Mesendoderm (in vitro differentiated cells): ENCODE measurements at regions not wholly inside any gene's neighbourhood (a gene's known extent, or its start where the extent isn't known, plus 50 kb on each side); places are given as distances from the start of the nearest gene placed in this dataset.

Source experiments
- DNase-seq: peaks from one replicate; pipeline ENCODE4 v3.0.0; 2013
- H2AK5ac ChIP-seq: 2 replicates; pipeline ENCODE4 v1.6.1; 2013; ENCODE audit warnings: low read length, inconsistent platforms
- H2BK120ac ChIP-seq: 2 replicates; pipeline ENCODE4 v1.6.1; 2013; ENCODE audit warnings: low read depth, mild to moderate bottlenecking, low read length, moderate library complexity, mixed read lengths
- H2BK15ac ChIP-seq: replicated peaks from 2 replicates; pipeline ENCODE4 v1.6.1; 2013; ENCODE audit warnings: low read depth, mild to moderate bottlenecking, moderate library complexity
- H2BK5ac ChIP-seq: 2 replicates; pipeline ENCODE4 v1.6.1; 2013; ENCODE audit warnings: low read length, inconsistent platforms
- H3K18ac ChIP-seq: 2 replicates; pipeline ENCODE4 v1.6.1; 2013; ENCODE audit warnings: mild to moderate bottlenecking, low read length, mixed read lengths
- H3K23ac ChIP-seq: one replicate; pipeline ENCODE4 v1.6.1; 2013; ENCODE audit warnings: low read length
- H3K27ac ChIP-seq: 2 replicates; pipeline ENCODE4 v1.5.1; 2013; ENCODE audit warnings: low read depth, mild to moderate bottlenecking, inconsistent platforms, low read length, moderate library complexity
- H3K27me3 ChIP-seq: 2 replicates; pipeline ENCODE4 v1.6.1; 2013; ENCODE audit warnings: low read length, control low read depth, mild to moderate bottlenecking, inconsistent platforms; ENCODE audit not compliant: insufficient read depth, poor library complexity
- H3K36me3 ChIP-seq: 2 replicates; pipeline ENCODE4 v1.6.1; 2013; ENCODE audit warnings: low read length, inconsistent platforms; ENCODE audit not compliant: control insufficient read depth, insufficient read depth
- H3K4ac ChIP-seq: one replicate; pipeline ENCODE4 v1.6.1; 2013; ENCODE audit warnings: low read depth, mild to moderate bottlenecking, low read length, moderate library complexity
- H3K4me1 ChIP-seq: 2 replicates; pipeline ENCODE4 v1.6.1; 2013; ENCODE audit warnings: low read depth, low read length, inconsistent platforms; ENCODE audit not compliant: control insufficient read depth
- H3K4me2 ChIP-seq: 2 replicates; pipeline ENCODE4 v1.6.1; 2013; ENCODE audit warnings: low read length
- H3K4me3 ChIP-seq: 2 replicates; pipeline ENCODE4 v1.5.1; 2013; ENCODE audit warnings: mild to moderate bottlenecking, low read length
- H3K56ac ChIP-seq: one replicate; pipeline ENCODE4 v1.6.1; 2013; ENCODE audit warnings: low read length
- H3K79me1 ChIP-seq: 2 replicates; pipeline ENCODE4 v1.6.1; 2013; ENCODE audit warnings: low read length, inconsistent platforms
- H3K79me2 ChIP-seq: 2 replicates; pipeline ENCODE4 v1.6.1; 2013; ENCODE audit warnings: mild to moderate bottlenecking, low read length; ENCODE audit not compliant: control insufficient read depth, insufficient read depth
- H3K9ac ChIP-seq: 2 replicates; pipeline ENCODE4 v1.6.1; 2013; ENCODE audit warnings: low read length, inconsistent platforms
- H4K5ac ChIP-seq: one replicate; pipeline ENCODE4 v1.6.1; 2013; ENCODE audit warnings: low read length
- H4K8ac ChIP-seq: one replicate; pipeline ENCODE4 v1.6.1; 2013; ENCODE audit warnings: low read depth, mild to moderate bottlenecking, control low read depth, low read length, moderate library complexity
- WGBS: extraction: QIAGEN DNeasy Blood & Tissue Kit; methylation state at CpG from one replicate; pipeline ENCODE4 v1.1.7; 2013; ENCODE audit warnings: low lambda C conversion rate, missing lambda C conversion rate; ENCODE audit not compliant: insufficient coverage; ENCODE audit errors: extremely low coverage; 5-methylcytosine and 5-hydroxymethylcytosine counted together

GRCh38 chr4:186931519-186931918, 207.9 kb upstream of the FAT1 start:
- Histone ChIP-seq H3K4me3 (no peak overlapping the region), H3K36me3 (no peaks in the 10 kb centered on the region), H3K23ac (no peak overlapping the region), H3K56ac (no peak overlapping the region), H4K5ac (no peak overlapping the region), H2AK5ac (no peak overlapping the region), H3K27ac (no peak overlapping the region), H3K18ac (no peak overlapping the region), H2BK15ac (no peak overlapping the region), H3K27me3 (no peaks in the 10 kb centered on the region), H3K79me1 (no peaks in the 10 kb centered on the region), H3K4ac (no peak overlapping the region), H3K4me2 (no peak overlapping the region), H4K8ac (no peak overlapping the region), H2BK120ac (no peak overlapping the region), H3K79me2 (no peaks in the 10 kb centered on the region), H3K9ac (no peak overlapping the region), H3K4me1 (no peaks in the 10 kb centered on the region), H2BK5ac (no peak overlapping the region)
- WGBS = no CpG with 5 or more reads among the region's 2 CpGs
- no peak for DNase-seq

GRCh38 chr4:186932196-186932595, 208.5 kb upstream of the FAT1 start:
- H3K79me1 ChIP-seq = no peaks in the 10 kb centered on the region
- H3K18ac ChIP-seq = no peak overlapping the region
- no peaks in the 10 kb centered on the region for H3K79me2 ChIP-seq
- no peak for DNase-seq
- no peaks in the 10 kb centered on the region for H3K36me3 ChIP-seq
- H3K9ac ChIP-seq = no peak overlapping the region
- H2BK120ac ChIP-seq = no peak overlapping the region
- no peaks in the 10 kb centered on the region for H3K4me1 ChIP-seq
- no peak overlapping the region for H2AK5ac ChIP-seq
- no peak overlapping the region for H4K5ac ChIP-seq
- H3K23ac ChIP-seq = no peak overlapping the region
- H2BK5ac ChIP-seq = no peak overlapping the region
- no peak overlapping the region for H3K56ac ChIP-seq
- H3K4me2 ChIP-seq = no peak overlapping the region
- no peak overlapping the region for H4K8ac ChIP-seq
- H3K4ac ChIP-seq = no peak overlapping the region
- no CpG with 5 or more reads among the region's 5 CpGs for WGBS
- H3K27me3 ChIP-seq = no peaks in the 10 kb centered on the region
- H3K4me3 ChIP-seq = no peak overlapping the region
- no peak overlapping the region for H3K27ac ChIP-seq
- no peak overlapping the region for H2BK15ac ChIP-seq

- DNase-seq = no peak
- no peaks in the 10 kb centered on the region for H3K27me3 ChIP-seq
- H3K27ac ChIP-seq = no peak overlapping the region
- WGBS = no CpG with 5 or more reads among the region's 4 CpGs
- H3K36me3 ChIP-seq = no peaks in the 10 kb centered on the region
- H2BK15ac ChIP-seq = no peak overlapping the region
- H3K79me1 ChIP-seq = no peaks in the 10 kb centered on the region
- H3K4ac ChIP-seq = no peak overlapping the region
- no peak overlapping the region for H3K4me2 ChIP-seq
- H2AK5ac ChIP-seq = no peak overlapping the region
- no peak overlapping the region for H3K23ac ChIP-seq
- H3K4me3 ChIP-seq = no peak overlapping the region
- H3K4me1 ChIP-seq = no peaks in the 10 kb centered on the region
- H3K9ac ChIP-seq = no peak overlapping the region
- no peaks in the 10 kb centered on the region for H3K79me2 ChIP-seq
- H4K5ac ChIP-seq = no peak overlapping the region
- H3K56ac ChIP-seq = no peak overlapping the region
- no peak overlapping the region for H4K8ac ChIP-seq
- no peak overlapping the region for H2BK120ac ChIP-seq
- no peak overlapping the region for H2BK5ac ChIP-seq
- no peak overlapping the region for H3K18ac ChIP-seq
Observed at GRCh38 chr4:186932631-186933187, 209.1 kb upstream of the FAT1 start.

GRCh38 chr4:186934244-186934643, 210.6 kb upstream of the FAT1 start:
- no peak overlapping the region for H2BK120ac ChIP-seq
- H2AK5ac ChIP-seq = no peak overlapping the region
- no CpG with 5 or more reads among the region's 10 CpGs for WGBS
- no peak overlapping the region for H2BK15ac ChIP-seq
- no peak overlapping the region for H2BK5ac ChIP-seq
- no peak overlapping the region for H3K4me2 ChIP-seq
- H3K9ac ChIP-seq = no peak overlapping the region
- H3K36me3 ChIP-seq = no peaks in the 10 kb centered on the region
- no peaks in the 10 kb centered on the region for H3K4me1 ChIP-seq
- no peak overlapping the region for H4K8ac ChIP-seq
- no peaks in the 10 kb centered on the region for H3K27me3 ChIP-seq
- no peak overlapping the region for H4K5ac ChIP-seq
- no peaks in the 10 kb centered on the region for H3K79me2 ChIP-seq
- no peak overlapping the region for H3K27ac ChIP-seq
- DNase-seq = no peak
- no peaks in the 10 kb centered on the region for H3K79me1 ChIP-seq
- H3K23ac ChIP-seq = no peak overlapping the region
- no peak overlapping the region for H3K18ac ChIP-seq
- H3K4me3 ChIP-seq = no peak overlapping the region
- no peak overlapping the region for H3K56ac ChIP-seq
- H3K4ac ChIP-seq = no peak overlapping the region

GRCh38 chr4:186934841-186935443, 211.3 kb upstream of the FAT1 start:
- H3K27me3 ChIP-seq = no peaks in the 10 kb centered on the region
- H2BK5ac ChIP-seq = no peak overlapping the region
- no peak overlapping the region for H3K56ac ChIP-seq
- H3K4me2 ChIP-seq = no peak overlapping the region
- H2BK15ac ChIP-seq = no peak overlapping the region
- no peak overlapping the region for H2AK5ac ChIP-seq
- H3K9ac ChIP-seq = no peak overlapping the region
- H2BK120ac ChIP-seq = no peak overlapping the region
- H3K79me2 ChIP-seq = no peaks in the 10 kb centered on the region
- no peak overlapping the region for H3K4me3 ChIP-seq
- no peak overlapping the region for H4K5ac ChIP-seq
- no peak overlapping the region for H3K23ac ChIP-seq
- no peak overlapping the region for H3K18ac ChIP-seq
- no peaks in the 10 kb centered on the region for H3K36me3 ChIP-seq
- no peak overlapping the region for H3K4ac ChIP-seq
- WGBS = no CpG with 5 or more reads among the region's 8 CpGs
- no peaks in the 10 kb centered on the region for H3K4me1 ChIP-seq
- no peak overlapping the region for H3K27ac ChIP-seq
- no peaks in the 10 kb centered on the region for H3K79me1 ChIP-seq
- DNase-seq = no peak
- H4K8ac ChIP-seq = no peak overlapping the region

GRCh38 chr4:186935901-186936300, 212.2 kb upstream of the FAT1 start:
- H3K4me3 ChIP-seq = no peak overlapping the region
- no peak overlapping the region for H4K8ac ChIP-seq
- no peak overlapping the region for H3K23ac ChIP-seq
- no peak overlapping the region for H4K5ac ChIP-seq
- H3K4me2 ChIP-seq = no peak overlapping the region
- no peaks in the 10 kb centered on the region for H3K36me3 ChIP-seq
- WGBS = no CpG with 5 or more reads among the region's 4 CpGs
- H2AK5ac ChIP-seq = no peak overlapping the region
- H3K79me1 ChIP-seq = no peaks in the 10 kb centered on the region
- H3K27me3 ChIP-seq = no peaks in the 10 kb centered on the region
- H3K4me1 ChIP-seq = no peaks in the 10 kb centered on the region
- H3K9ac ChIP-seq = no peak overlapping the region
- no peak for DNase-seq
- no peak overlapping the region for H3K56ac ChIP-seq
- H3K27ac ChIP-seq = no peak overlapping the region
- H2BK5ac ChIP-seq = no peak overlapping the region
- H3K4ac ChIP-seq = no peak overlapping the region
- no peak overlapping the region for H2BK15ac ChIP-seq
- no peak overlapping the region for H2BK120ac ChIP-seq
- H3K18ac ChIP-seq = no peak overlapping the region
- H3K79me2 ChIP-seq = no peaks in the 10 kb centered on the region
